IMR-90 (cell line): ENCODE measurements at regions not wholly inside any gene's neighbourhood (a gene's known extent, or its start where the extent isn't known, plus 50 kb on each side); places are given as distances from the start of the nearest gene placed in this dataset.

Experiments used
- ATAC-seq: fragments of 200-7000 bp; cut with Tn5 transposase; 2 replicates; pipeline ENCODE4 v1.9.1; 2020; ENCODE audit warnings: low read depth, mild to moderate bottlenecking, moderate library complexity
- BruUV-seq: library from RNA; stranded (reverse); fragments of 400-500 nt; replicated peaks from 2 replicates; lab custom pipeline; 2021; lab: Mats Ljungman, UMichigan
- CTCF ChIA-PET: fragments of 300-600 bp; formaldehyde crosslinking; extraction: SDS; loops from one replicate; lab custom pipeline; 2021; ENCODE audit warnings: antibody characterized with exemption; lab: Yijun Ruan, JAX
- POLR2A ChIA-PET: fragments of 300-600 bp; sonication (Branson Sonifier 250); formaldehyde crosslinking; loops from one replicate; lab custom pipeline; 2022; ENCODE audit warnings: antibody characterized with exemption; ENCODE audit not compliant: unreplicated experiment; lab: Charles Lee
- DNase-seq: peaks from one replicate; pipeline ENCODE4 v3.0.0; 2013
- H2AFZ ChIP-seq: replicated peaks from 2 replicates; pipeline ENCODE3; 2013; ENCODE audit warnings: low read length, mild to moderate bottlenecking; ENCODE audit not compliant: poor library complexity
- H2AK5ac ChIP-seq: 2 replicates; pipeline ENCODE4 v1.6.1; 2013; ENCODE audit warnings: low read depth, low read length, inconsistent platforms
- H2AK9ac ChIP-seq: replicated peaks from 2 replicates; pipeline ENCODE3; 2013; ENCODE audit warnings: mild to moderate bottlenecking, low read depth, low read length, moderate library complexity; ENCODE audit not compliant: poor library complexity
- H2BK120ac ChIP-seq: 2 replicates; pipeline ENCODE4 v1.6.1; 2013; ENCODE audit warnings: low read depth, low read length, inconsistent platforms
- H2BK15ac ChIP-seq: 3 replicates; pipeline ENCODE4 v1.6.1; 2013; ENCODE audit warnings: low read depth, low read length, inconsistent platforms
- H2BK20ac ChIP-seq: 2 replicates; pipeline ENCODE4 v1.6.1; 2013; ENCODE audit warnings: low read depth, mild to moderate bottlenecking, inconsistent platforms, low read length, moderate library complexity
- H2BK5ac ChIP-seq: 2 replicates; pipeline ENCODE4 v1.6.1; 2013; ENCODE audit warnings: mild to moderate bottlenecking, low read depth, low read length, inconsistent platforms; ENCODE audit not compliant: poor library complexity, severe bottlenecking
- H3K14ac ChIP-seq: replicated peaks from 2 replicates; pipeline ENCODE4 v1.6.1; 2013; ENCODE audit warnings: low read depth, low read length, inconsistent platforms
- H3K18ac ChIP-seq: 2 replicates; pipeline ENCODE4 v1.6.1; 2013; ENCODE audit warnings: low read depth, low read length, control low read depth
- H3K23ac ChIP-seq: 2 replicates; pipeline ENCODE4 v1.6.1; 2013; ENCODE audit warnings: low read depth, low read length, inconsistent platforms
- H3K27ac ChIP-seq: 2 replicates; pipeline ENCODE4 v1.5.1; 2013; ENCODE audit warnings: mild to moderate bottlenecking, control low read depth, low read length; ENCODE audit not compliant: insufficient read depth
- H3K27me3 ChIP-seq: 2 replicates; pipeline ENCODE4 v1.6.1; 2013; ENCODE audit warnings: low read length; ENCODE audit not compliant: control insufficient read depth, insufficient read depth
- H3K36me3 ChIP-seq: 2 replicates; pipeline ENCODE4 v1.6.1; 2013; ENCODE audit warnings: low read length, mixed read lengths; ENCODE audit not compliant: control insufficient read depth, insufficient read depth
- H3K4ac ChIP-seq: 2 replicates; pipeline ENCODE4 v1.6.1; 2013; ENCODE audit warnings: low read depth, low read length, inconsistent platforms
- H3K4me1 ChIP-seq: 2 replicates; pipeline ENCODE4 v1.6.1; 2013; ENCODE audit warnings: low read length, mixed read lengths; ENCODE audit not compliant: control insufficient read depth, insufficient read depth
- H3K4me2 ChIP-seq: 2 replicates; pipeline ENCODE4 v1.6.1; 2013; ENCODE audit warnings: low read depth, mild to moderate bottlenecking, control low read depth, low read length, moderate library complexity
- H3K4me3 ChIP-seq: 2 replicates; pipeline ENCODE4 v1.5.1; 2013; ENCODE audit warnings: low read depth, mild to moderate bottlenecking, control low read depth, low read length, moderate library complexity; ENCODE audit not compliant: insufficient read depth
- H3K56ac ChIP-seq: 2 replicates; pipeline ENCODE4 v1.6.1; 2013; ENCODE audit warnings: low read length, inconsistent platforms; ENCODE audit not compliant: insufficient read depth; ENCODE audit errors: extremely low read depth
- H3K79me1 ChIP-seq, 2 experiments: 2 replicates each; pipeline ENCODE4 v1.6.1; 2013; ENCODE audit warnings: low read length in 2 of 2, inconsistent platforms in 1 of 2, low read depth in 1 of 2
- H3K9ac ChIP-seq: 2 replicates; pipeline ENCODE4 v1.6.1; 2013; ENCODE audit warnings: low read depth, low read length, control low read depth
- H3K9me1 ChIP-seq: 2 replicates; pipeline ENCODE4 v1.6.1; 2013; ENCODE audit warnings: low read length, inconsistent platforms; ENCODE audit not compliant: insufficient read depth
- H3K9me3 ChIP-seq: 2 replicates; pipeline ENCODE4 v1.6.1; 2013; ENCODE audit warnings: low read length; ENCODE audit not compliant: control insufficient read depth, insufficient read depth
- H4K20me1 ChIP-seq: 2 replicates; pipeline ENCODE4 v1.6.1; 2013; ENCODE audit warnings: low read length, inconsistent platforms; ENCODE audit not compliant: insufficient read depth
- H4K5ac ChIP-seq: 2 replicates; pipeline ENCODE4 v1.6.1; 2013; ENCODE audit warnings: mild to moderate bottlenecking, low read depth, low read length, control low read depth
- H4K8ac ChIP-seq, 2 experiments: 2 replicates each; pipeline ENCODE4 v1.6.1; 2013; ENCODE audit warnings: low read depth in 2 of 2, low read length in 2 of 2, control low read depth in 1 of 2, inconsistent platforms in 1 of 2
- H4K91ac ChIP-seq: 2 replicates; pipeline ENCODE4 v1.6.1; 2013; ENCODE audit warnings: low read depth, low read length, inconsistent platforms; ENCODE audit not compliant: insufficient read depth
- BHLHE40 ChIP-seq: fragments of 150-350 bp; IDR thresholded peaks from 2 replicates; pipeline ENCODE4 v1.6.1; 2016; ENCODE audit warnings: mild to moderate bottlenecking, low read depth, low read length
- CEBPB ChIP-seq: IDR thresholded peaks from 2 replicates; pipeline ENCODE4 v1.6.1; 2012; ENCODE audit warnings: low read depth, low read length, improper control_type of control experiment
- CHD1 ChIP-seq: IDR thresholded peaks from 2 replicates; pipeline ENCODE4 v1.6.1; 2012; ENCODE audit warnings: low read depth, low read length, improper control_type of control experiment
- CTCF ChIP-seq: conservative IDR thresholded peaks from 2 replicates; pipeline ENCODE4 v1.5.1; 2012; ENCODE audit warnings: mild to moderate bottlenecking, low read depth, low read length, improper control_type of control experiment
- ELK1 ChIP-seq: fragments of 150-350 bp; IDR thresholded peaks from 2 replicates; pipeline ENCODE4 v1.6.1; 2016; ENCODE audit warnings: low read depth, mild to moderate bottlenecking, low read length, moderate library complexity, borderline replicate concordance
- FOS ChIP-seq: fragments of 150-350 bp; IDR thresholded peaks from 2 replicates; pipeline ENCODE4 v1.6.1; 2016; ENCODE audit warnings: low read depth, low read length
- MAFK ChIP-seq: IDR thresholded peaks from 2 replicates; pipeline ENCODE4 v1.6.1; 2012; ENCODE audit warnings: low read depth, low read length, improper control_type of control experiment
- MAZ ChIP-seq: IDR thresholded peaks from 2 replicates; pipeline ENCODE4 v1.6.1; 2012; ENCODE audit warnings: low read depth, mild to moderate bottlenecking, low read length, improper control_type of control experiment, moderate library complexity, borderline replicate concordance
- MXI1 ChIP-seq: IDR thresholded peaks from 2 replicates; pipeline ENCODE4 v1.6.1; 2012; ENCODE audit warnings: low read depth, mild to moderate bottlenecking, low read length, moderate library complexity, borderline replicate concordance
- NFE2L2 ChIP-seq: fragments of 150-350 bp; IDR thresholded peaks from 2 replicates; pipeline ENCODE4 v1.6.1; 2016; ENCODE audit warnings: low read depth, mild to moderate bottlenecking, low read length
- POLR2A ChIP-seq: IDR thresholded peaks from 2 replicates; pipeline ENCODE4 v1.6.1; 2012; ENCODE audit warnings: mild to moderate bottlenecking, low read depth, low read length
- RAD21 ChIP-seq: IDR thresholded peaks from 2 replicates; pipeline ENCODE4 v1.6.1; 2012; ENCODE audit warnings: low read length, improper control_type of control experiment
- RCOR1 ChIP-seq: IDR thresholded peaks from 2 replicates; pipeline ENCODE4 v1.6.1; 2012; ENCODE audit warnings: mild to moderate bottlenecking, low read length, improper control_type of control experiment; ENCODE audit not compliant: insufficient replicate concordance
- RFX5 ChIP-seq: IDR thresholded peaks from 2 replicates; pipeline ENCODE4 v1.8.0; 2012; ENCODE audit warnings: low read depth, mild to moderate bottlenecking, low read length, moderate library complexity
- SMC3 ChIP-seq: fragments of 150-350 bp; IDR thresholded peaks from 2 replicates; pipeline ENCODE4 v1.6.1; 2016; ENCODE audit warnings: low read depth, mild to moderate bottlenecking, antibody characterized with exemption, low read length, moderate library complexity
- USF2 ChIP-seq: fragments of 150-350 bp; IDR thresholded peaks from 2 replicates; pipeline ENCODE4 v1.6.1; 2017; ENCODE audit warnings: mild to moderate bottlenecking, antibody characterized with exemption, low read length, low read depth
- WGBS, 2 experiments: methylation state at CpG; one replicate each; pipeline versions ENCODE4 v1.1.5 to v1.1.7; 2013; ENCODE audit warnings: missing lambda C conversion rate in 2 of 2; ENCODE audit not compliant: insufficient read length in 1 of 2; ENCODE audit errors: extremely low coverage in 2 of 2; 5-methylcytosine and 5-hydroxymethylcytosine counted together
- dilution Hi-C: fragments of 300-500 bp; cut with HindIII; formaldehyde crosslinking; loops from one replicate; pipeline ENCODE4 v1.14.3; 2018; ENCODE audit warnings: low sequenced_read_pairs; ENCODE audit not compliant: unreplicated experiment
- in situ Hi-C: fragments of 300-500 bp; cut with MboI; formaldehyde crosslinking; loops from 3 replicates; pipeline ENCODE4 v1.14.3; 2019; ENCODE audit warnings: low sequenced_read_pairs, inconsistent platforms, mixed read lengths
- intact Hi-C: fragments of 100-400 bp; cut with micrococcal nuclease; formaldehyde crosslinking; loops from 2 replicates; pipeline ENCODE4 v1.10.0; 2022

GRCh38 chr18:59044855-59045254 lies 94.8 kb upstream of the SEC11C start:
- H4K91ac ChIP-seq, result no peak overlapping the region
- H3K4me2 ChIP-seq, result no peak overlapping the region
- no peak for ATAC-seq
- H4K20me1 ChIP-seq, result no peaks in the 10 kb centered on the region
- no peak overlapping the region for H2BK5ac ChIP-seq
- CTCF ChIA-PET, result interaction anchor here (0.5 to 0.9 kb wide), 2 partner anchors 8 to 538 kb away, joined by 3 read pairs; no protein-coding TSS in a partner anchor
- H3K27me3 ChIP-seq, result peaks cover 7% of the 10 kb centered on the region
- in situ Hi-C loops, result no loop called here
- H3K4me1 ChIP-seq, result peaks cover 3% of the 10 kb centered on the region; the same call in 1 of the 2 replicates
- no peak overlapping the region for H3K56ac ChIP-seq
- 100% methylated on average over 1 of the region's 6 CpGs; no CpG with 5 or more reads in 1 of the 2 experiments for WGBS, 2 experiments
- POLR2A ChIA-PET, result no interaction called here
- H2BK120ac ChIP-seq, result no peak overlapping the region
- no peak for TF ChIP-seq CHD1
- TF ChIP-seq CTCF, result no peak
- no peak for TF ChIP-seq NFE2L2
- TF ChIP-seq USF2, result no peak
- TF ChIP-seq RAD21, result no peak
- TF ChIP-seq FOS, result no peak
- no peak for TF ChIP-seq BHLHE40
- TF ChIP-seq MAZ, result no peak
- TF ChIP-seq RCOR1, result no peak
- no peak for TF ChIP-seq POLR2A
- no peak for TF ChIP-seq SMC3
- TF ChIP-seq CEBPB, result no peak
- TF ChIP-seq MAFK, result no peak
- TF ChIP-seq MXI1, result no peak
- TF ChIP-seq RFX5, result no peak
- TF ChIP-seq ELK1, result no peak
- no TSS peak for BruUV-seq
- H3K9me3 ChIP-seq, result no peaks in the 10 kb centered on the region
- H3K27ac ChIP-seq, result no peak overlapping the region
- no peak overlapping the region for H3K9ac ChIP-seq
- no peaks in the 10 kb centered on the region for H3K79me1 ChIP-seq
- H2BK20ac ChIP-seq, result no peak overlapping the region
- no peak overlapping the region for H4K8ac ChIP-seq
- no peaks in the 10 kb centered on the region for H3K9me1 ChIP-seq
- intact Hi-C loops, result no loop called here
- H2AFZ ChIP-seq, result no peak overlapping the region
- H2AK9ac ChIP-seq, result no peak overlapping the region
- no peak overlapping the region for H2BK15ac ChIP-seq
- DNase-seq, result no peak
- H2AK5ac ChIP-seq, result no peak overlapping the region
- H3K23ac ChIP-seq, result no peak overlapping the region
- H3K4me3 ChIP-seq, result no peak overlapping the region
- H3K14ac ChIP-seq, result no peak overlapping the region
- H3K18ac ChIP-seq, result no peak overlapping the region
- H3K36me3 ChIP-seq, result no peaks in the 10 kb centered on the region
- dilution Hi-C loops, result no loop called here
- H4K5ac ChIP-seq, result no peak overlapping the region
- no peak overlapping the region for H3K4ac ChIP-seq
